Kidney glomerular epithelial cell (primary cell): ENCODE measurements at regions not wholly inside any gene's neighbourhood (a gene's known extent, or its start where the extent isn't known, plus 50 kb on each side); places are given as distances from the start of the nearest gene placed in this dataset.
"Not testable (repeated sequence)": the region's sequence is repeated elsewhere in the genome, so short reads cannot be mapped to it uniquely, and the experiment has no call there.

ENCODE experiments used
- DNase-seq: peaks from one replicate; lab custom pipeline; 2025; lab: John Stamatoyannopoulos, UW

GRCh38 chr9:26163931-26164330 is 485.7 kb upstream of the TUSC1 start:
- peak; percentile 37 for DNase-seq

GRCh38 chr9:26159575-26160392 is 481.5 kb upstream of the TUSC1 start:
- DNase-seq = no peak

GRCh38 chr9:26158631-26159150 is 480.4 kb upstream of the TUSC1 start:
- DNase-seq = no peak

- no peak for DNase-seq
Observed at GRCh38 chr9:26157411-26157810, 479.2 kb upstream of the TUSC1 start.

- no peak for DNase-seq
Observed at GRCh38 chr9:26152350-26152749, 474.1 kb upstream of the TUSC1 start.

GRCh38 chr9:26148128-26148527 is 469.9 kb upstream of the TUSC1 start:
- DNase-seq = no peak

- DNase-seq = no peak
Observed at GRCh38 chr9:26145938-26146337, 467.7 kb upstream of the TUSC1 start.

- DNase-seq = no peak
Observed at GRCh38 chr9:26142631-26143030, 464.4 kb upstream of the TUSC1 start.

- DNase-seq = no peak
Observed at GRCh38 chr9:26142201-26142600, 464.0 kb upstream of the TUSC1 start.

- DNase-seq = peak; percentile 38
Observed at GRCh38 chr9:26133537-26133936, 455.3 kb upstream of the TUSC1 start.

GRCh38 chr9:26132746-26133312 is 454.6 kb upstream of the TUSC1 start:
- no peak for DNase-seq

GRCh38 chr9:26131886-26132285 is 453.6 kb upstream of the TUSC1 start:
- no peak for DNase-seq

- DNase-seq = no peak
Observed at GRCh38 chr9:26129217-26129616, 451.0 kb upstream of the TUSC1 start.

- DNase-seq = no peak
Observed at GRCh38 chr9:26125693-26126092, 447.4 kb upstream of the TUSC1 start.

- DNase-seq = not testable (repeated sequence)
Observed at GRCh38 chr9:26116085-26116484, 437.8 kb upstream of the TUSC1 start.

GRCh38 chr9:26112724-26113123 is 434.5 kb upstream of the TUSC1 start:
- DNase-seq = no peak

GRCh38 chr9:26086396-26086795 is 408.2 kb upstream of the TUSC1 start:
- DNase-seq = no peak

GRCh38 chr9:26081847-26082246 is 403.6 kb upstream of the TUSC1 start:
- DNase-seq = no peak

GRCh38 chr9:26078706-26079105 is 400.5 kb upstream of the TUSC1 start:
- DNase-seq = no peak

- no peak for DNase-seq
Observed at GRCh38 chr9:26077860-26078259, 399.6 kb upstream of the TUSC1 start.

GRCh38 chr9:26067608-26068007 is 389.4 kb upstream of the TUSC1 start:
- DNase-seq = no peak

- DNase-seq = no peak
Observed at GRCh38 chr9:26066237-26066636, 388.0 kb upstream of the TUSC1 start.

GRCh38 chr9:26061948-26062575 is 383.8 kb upstream of the TUSC1 start:
- DNase-seq = peak; percentile 15
